ENCODE measurements at regions not wholly inside any gene's neighbourhood (a gene's known extent, or its start where the extent isn't known, plus 50 kb on each side); places are given as distances from the start of the nearest gene placed in this dataset.
"Not testable (repeated sequence)": the region's sequence is repeated elsewhere in the genome, so short reads cannot be mapped to it uniquely, and the experiment has no call there.

- no peak for DNase-seq (ENCODE audit: low read depth)
Measured at GRCh38 chr9:30995956-30996738, 1388.3 kb upstream of the ACO1 start.

- DNase-seq (ENCODE audit: low read depth) = no peak
Measured at GRCh38 chr9:30996761-30997160, 1387.7 kb upstream of the ACO1 start.

- no peak for DNase-seq (ENCODE audit: low read depth)
Measured at GRCh38 chr9:30997291-30997690, 1387.2 kb upstream of the ACO1 start.

GRCh38 chr9:31005086-31005665 is 1379.3 kb upstream of the ACO1 start:
- DNase-seq (ENCODE audit: low read depth) = no peak

GRCh38 chr9:31013371-31013770 is 1371.1 kb upstream of the ACO1 start:
- no peak for DNase-seq (ENCODE audit: low read depth)

GRCh38 chr9:31023847-31024246 is 1360.6 kb upstream of the ACO1 start:
- DNase-seq (ENCODE audit: low read depth) = no peak

GRCh38 chr9:31027678-31028077 is 1356.8 kb upstream of the ACO1 start:
- no peak for DNase-seq (ENCODE audit: low read depth)

- no peak for DNase-seq (ENCODE audit: low read depth)
Measured at GRCh38 chr9:31028137-31028536, 1356.3 kb upstream of the ACO1 start.

- no peak for DNase-seq (ENCODE audit: low read depth)
Measured at GRCh38 chr9:31030741-31031202, 1353.7 kb upstream of the ACO1 start.

GRCh38 chr9:31032206-31032605 is 1352.2 kb upstream of the ACO1 start:
- no peak for DNase-seq (ENCODE audit: low read depth)

GRCh38 chr9:31034311-31034710 is 1350.1 kb upstream of the ACO1 start:
- no peak for DNase-seq (ENCODE audit: low read depth)

- no peak for DNase-seq (ENCODE audit: low read depth)
Measured at GRCh38 chr9:31040564-31040963, 1343.9 kb upstream of the ACO1 start.

- no peak for DNase-seq (ENCODE audit: low read depth)
Measured at GRCh38 chr9:31045810-31046209, 1338.6 kb upstream of the ACO1 start.

GRCh38 chr9:31061592-31061991 is 1322.9 kb upstream of the ACO1 start:
- not testable (repeated sequence) for DNase-seq (ENCODE audit: low read depth)

- no peak for DNase-seq (ENCODE audit: low read depth)
Measured at GRCh38 chr9:31065691-31066090, 1318.8 kb upstream of the ACO1 start.

- no peak for DNase-seq (ENCODE audit: low read depth)
Measured at GRCh38 chr9:31067418-31067817, 1317.0 kb upstream of the ACO1 start.

- no peak for DNase-seq (ENCODE audit: low read depth)
Measured at GRCh38 chr9:31071606-31072286, 1312.7 kb upstream of the ACO1 start.

GRCh38 chr9:31078175-31078574 is 1306.3 kb upstream of the ACO1 start:
- no peak for DNase-seq (ENCODE audit: low read depth)

GRCh38 chr9:31084350-31084749 is 1300.1 kb upstream of the ACO1 start:
- DNase-seq (ENCODE audit: low read depth) = no peak

- DNase-seq (ENCODE audit: low read depth) = peak; percentile 52
Measured at GRCh38 chr9:31089549-31090221, 1294.8 kb upstream of the ACO1 start.

- DNase-seq (ENCODE audit: low read depth) = no peak
Measured at GRCh38 chr9:31100311-31100710, 1284.1 kb upstream of the ACO1 start.

- peak; percentile 32 for DNase-seq (ENCODE audit: low read depth)
Measured at GRCh38 chr9:31103836-31104235, 1280.6 kb upstream of the ACO1 start.

GRCh38 chr9:31104249-31104648 is 1280.2 kb upstream of the ACO1 start:
- DNase-seq (ENCODE audit: low read depth) = no peak
